ENCODE measurements at regions not wholly inside any gene's neighbourhood (a gene's known extent, or its start where the extent isn't known, plus 50 kb on each side); places are given as distances from the start of the nearest gene placed in this dataset.

- H3K4me1 Mint-ChIP-seq: peaks cover 0 to 3% (median 0%) of the 10 kb centered on the region in 3 donors
- H3K4me1 ChIP-seq (ENCODE audit: control insufficient read depth in 1 of 2, extremely low read depth in 1 of 2, insufficient read depth in 2 of 2, low read length in 2 of 2): peaks cover 0 to 7% of the 10 kb centered on the region in 2 experiments
- no peak overlapping the region for H3K27ac Mint-ChIP-seq
- ATAC-seq (replicated peaks in 1 of 4): no peak
- H3K36me3 ChIP-seq (ENCODE audit: control insufficient read depth in 2 of 2, extremely low read depth in 1 of 2, insufficient read depth in 1 of 2, low read length in 1 of 2): no peaks in the 10 kb centered on the region
- no peaks in the 10 kb centered on the region for H3K27me3 ChIP-seq (replicated peaks in 1 of 2; ENCODE audit: control insufficient read depth in 2 of 2, extremely low read depth in 1 of 2, insufficient read depth in 2 of 2, low read length in 1 of 2)
- ChIA-PET CTCF (no interaction called here), POLR2A (no interaction called here)
- peaks cover 0 to 2% of the 10 kb centered on the region in 2 donors for H3K27me3 Mint-ChIP-seq
- no peaks in the 10 kb centered on the region for H3K36me3 Mint-ChIP-seq
- DNase-seq: no peak
- H3K4me3 ChIP-seq (ENCODE audit: control insufficient read depth in 1 of 2, extremely low read depth in 1 of 2, low read length in 1 of 2): no peak overlapping the region
- 89% methylated on average over 8 of the region's 10 CpGs for WGBS (ENCODE audit: insufficient coverage)
- no peaks in the 10 kb centered on the region for H3K9me3 Mint-ChIP-seq
- H3K9me3 ChIP-seq: no peaks in the 10 kb centered on the region
- H3K27ac ChIP-seq (ENCODE audit: low read length): no peak overlapping the region
- H3K4me3 Mint-ChIP-seq: no peak overlapping the region
Observed at GRCh38 chr5:74396913-74397622, 243.5 kb downstream of the ENC1 start.

- Histone ChIP-seq H3K4me1 (ENCODE audit: control insufficient read depth in 1 of 2, extremely low read depth in 1 of 2, insufficient read depth in 2 of 2, low read length in 2 of 2) (peaks cover 0 to 14% of the 10 kb centered on the region in 2 experiments), H3K36me3 (ENCODE audit: control insufficient read depth in 2 of 2, extremely low read depth in 1 of 2, insufficient read depth in 1 of 2, low read length in 1 of 2) (no peaks in the 10 kb centered on the region), H3K4me3 (ENCODE audit: control insufficient read depth in 1 of 2, extremely low read depth in 1 of 2, low read length in 1 of 2) (no peak overlapping the region), H3K27me3 (replicated peaks in 1 of 2; ENCODE audit: control insufficient read depth in 2 of 2, extremely low read depth in 1 of 2, insufficient read depth in 2 of 2, low read length in 1 of 2) (no peaks in the 10 kb centered on the region), H3K27ac (ENCODE audit: low read length) (no peak overlapping the region), H3K9me3 (no peaks in the 10 kb centered on the region)
- Mint-ChIP-seq H3K27me3 (peaks cover 0 to 2% of the 10 kb centered on the region in 2 donors), H3K4me3 (no peak overlapping the region), H3K9me3 (no peaks in the 10 kb centered on the region), H3K36me3 (no peaks in the 10 kb centered on the region), H3K27ac (no peak overlapping the region), H3K4me1 (no peaks in the 10 kb centered on the region)
- ChIA-PET CTCF (interaction anchor here in 1 of 2 donors (0.9 kb wide), 2 partner anchors 246 to 254 kb away, joined by 3 read pairs; no protein-coding TSS in a partner anchor), POLR2A (no interaction called here)
- ATAC-seq (replicated peaks in 1 of 4) (no peak), DNase-seq (peak in 1 of 35 experiments; percentile 6)
- WGBS (ENCODE audit: insufficient coverage): 79% methylated on average over 6 of the region's 10 CpGs
Observed at GRCh38 chr5:74394916-74395880, 245.3 kb downstream of the ENC1 start.

- H3K4me1 ChIP-seq (ENCODE audit: control insufficient read depth in 1 of 2, extremely low read depth in 1 of 2, insufficient read depth in 2 of 2, low read length in 2 of 2): peaks cover 0 to 14% of the 10 kb centered on the region in 2 experiments
- H3K4me3 ChIP-seq (ENCODE audit: control insufficient read depth in 1 of 2, extremely low read depth in 1 of 2, low read length in 1 of 2): no peak overlapping the region
- CTCF ChIA-PET: no interaction called here
- Mint-ChIP-seq H3K4me1 (no peaks in the 10 kb centered on the region), H3K4me3 (no peak overlapping the region), H3K27me3 (peaks cover 0 to 2% of the 10 kb centered on the region in 2 donors), H3K27ac (no peak overlapping the region), H3K9me3 (no peaks in the 10 kb centered on the region), H3K36me3 (no peaks in the 10 kb centered on the region)
- POLR2A ChIA-PET: no interaction called here
- no peak overlapping the region for H3K27ac ChIP-seq (ENCODE audit: low read length)
- H3K9me3 ChIP-seq: no peaks in the 10 kb centered on the region
- no peaks in the 10 kb centered on the region for H3K27me3 ChIP-seq (replicated peaks in 1 of 2; ENCODE audit: control insufficient read depth in 2 of 2, extremely low read depth in 1 of 2, insufficient read depth in 2 of 2, low read length in 1 of 2)
- WGBS (ENCODE audit: insufficient coverage): no CpG with 5 or more reads among the region's 3 CpGs
- DNase-seq (peak in 1 of 35 experiments; percentile 7), ATAC-seq (replicated peaks in 1 of 4) (no peak)
- H3K36me3 ChIP-seq (ENCODE audit: control insufficient read depth in 2 of 2, extremely low read depth in 1 of 2, insufficient read depth in 1 of 2, low read length in 1 of 2): no peaks in the 10 kb centered on the region
Observed at GRCh38 chr5:74394528-74394915, 246.0 kb downstream of the ENC1 start.

GRCh38 chr5:74393943-74394342 is 246.6 kb downstream of the ENC1 start:
- no peak for DNase-seq
- Mint-ChIP-seq H3K9me3 (no peaks in the 10 kb centered on the region), H3K36me3 (no peaks in the 10 kb centered on the region), H3K4me1 (no peaks in the 10 kb centered on the region), H3K27ac (no peak overlapping the region), H3K27me3 (peaks cover 0 to 2% of the 10 kb centered on the region in 2 donors), H3K4me3 (no peak overlapping the region)
- ATAC-seq (replicated peaks in 1 of 4): no peak
- Histone ChIP-seq H3K36me3 (ENCODE audit: control insufficient read depth in 2 of 2, extremely low read depth in 1 of 2, insufficient read depth in 1 of 2, low read length in 1 of 2) (no peaks in the 10 kb centered on the region), H3K9me3 (no peaks in the 10 kb centered on the region), H3K27ac (ENCODE audit: low read length) (no peak overlapping the region), H3K4me1 (ENCODE audit: control insufficient read depth in 1 of 2, extremely low read depth in 1 of 2, insufficient read depth in 2 of 2, low read length in 2 of 2) (peaks cover 0 to 14% of the 10 kb centered on the region in 2 experiments), H3K27me3 (replicated peaks in 1 of 2; ENCODE audit: control insufficient read depth in 2 of 2, extremely low read depth in 1 of 2, insufficient read depth in 2 of 2, low read length in 1 of 2) (no peaks in the 10 kb centered on the region), H3K4me3 (ENCODE audit: control insufficient read depth in 1 of 2, extremely low read depth in 1 of 2, low read length in 1 of 2) (no peak overlapping the region)
- POLR2A ChIA-PET: no interaction called here
- CTCF ChIA-PET: no interaction called here
- no CpG with 5 or more reads among the region's 3 CpGs for WGBS (ENCODE audit: insufficient coverage)

GRCh38 chr5:74392711-74393351 is 247.7 kb downstream of the ENC1 start:
- Histone ChIP-seq H3K36me3 (ENCODE audit: control insufficient read depth in 2 of 2, extremely low read depth in 1 of 2, insufficient read depth in 1 of 2, low read length in 1 of 2) (no peaks in the 10 kb centered on the region), H3K4me1 (ENCODE audit: control insufficient read depth in 1 of 2, extremely low read depth in 1 of 2, insufficient read depth in 2 of 2, low read length in 2 of 2) (peaks cover 0 to 14% of the 10 kb centered on the region in 2 experiments), H3K27ac (ENCODE audit: low read length) (no peak overlapping the region), H3K9me3 (no peaks in the 10 kb centered on the region), H3K27me3 (replicated peaks in 1 of 2; ENCODE audit: control insufficient read depth in 2 of 2, extremely low read depth in 1 of 2, insufficient read depth in 2 of 2, low read length in 1 of 2) (no peaks in the 10 kb centered on the region), H3K4me3 (ENCODE audit: control insufficient read depth in 1 of 2, extremely low read depth in 1 of 2, low read length in 1 of 2) (no peak overlapping the region)
- no peak overlapping the region for H3K27ac Mint-ChIP-seq
- H3K36me3 Mint-ChIP-seq: no peaks in the 10 kb centered on the region
- no peak overlapping the region for H3K4me3 Mint-ChIP-seq
- WGBS (ENCODE audit: insufficient coverage): 90% methylated on average over 2 of the region's 3 CpGs
- H3K9me3 Mint-ChIP-seq: no peaks in the 10 kb centered on the region
- ATAC-seq (replicated peaks in 1 of 4): no peak
- no peaks in the 10 kb centered on the region for H3K4me1 Mint-ChIP-seq
- CTCF ChIA-PET: no interaction called here
- POLR2A ChIA-PET: no interaction called here
- no peaks in the 10 kb centered on the region for H3K27me3 Mint-ChIP-seq
- DNase-seq: no peak

- no peak for DNase-seq
- WGBS (ENCODE audit: insufficient coverage): 60% methylated on average over 1 of the region's 3 CpGs
Observed at GRCh38 chr5:74391410-74391809, 249.1 kb downstream of the ENC1 start.

More at GRCh38 chr5:74391410-74391809, 249.1 kb downstream of the ENC1 start:
- H3K27me3 ChIP-seq (replicated peaks in 1 of 2; ENCODE audit: control insufficient read depth in 2 of 2, extremely low read depth in 1 of 2, insufficient read depth in 2 of 2, low read length in 1 of 2): no peaks in the 10 kb centered on the region
- no peak overlapping the region for H3K27ac Mint-ChIP-seq
- no peak overlapping the region for H3K4me3 ChIP-seq (ENCODE audit: control insufficient read depth in 1 of 2, extremely low read depth in 1 of 2, low read length in 1 of 2)
- no peak overlapping the region for H3K27ac ChIP-seq (ENCODE audit: low read length)
- H3K9me3 Mint-ChIP-seq: no peaks in the 10 kb centered on the region
- no peaks in the 10 kb centered on the region for H3K9me3 ChIP-seq
- peaks cover 0 to 14% of the 10 kb centered on the region in 2 experiments for H3K4me1 ChIP-seq (ENCODE audit: control insufficient read depth in 1 of 2, extremely low read depth in 1 of 2, insufficient read depth in 2 of 2, low read length in 2 of 2)
- no peaks in the 10 kb centered on the region for H3K27me3 Mint-ChIP-seq
- H3K4me1 Mint-ChIP-seq: no peaks in the 10 kb centered on the region
- H3K36me3 ChIP-seq (ENCODE audit: control insufficient read depth in 2 of 2, extremely low read depth in 1 of 2, insufficient read depth in 1 of 2, low read length in 1 of 2): no peaks in the 10 kb centered on the region
- no peak for ATAC-seq (replicated peaks in 1 of 4)
- H3K36me3 Mint-ChIP-seq: no peaks in the 10 kb centered on the region
- CTCF ChIA-PET: no interaction called here
- no peak overlapping the region for H3K4me3 Mint-ChIP-seq
- POLR2A ChIA-PET: no interaction called here

Data from T-cell (primary cell).